Gastroesophageal sphincter (tissue), 4 donors: ENCODE measurements at regions not wholly inside any gene's neighbourhood (a gene's known extent, or its start where the extent isn't known, plus 50 kb on each side); places are given as distances from the start of the nearest gene placed in this dataset.

Experiments used
- ATAC-seq: fragments of 150-250 bp; one replicate; pipeline ENCODE4 v1.9.1; 2016; ENCODE audit warnings: mild to moderate bottlenecking, moderate library complexity
- H3K27ac ChIP-seq, 4 donors: fragments of 200-600 bp; sonication (generic) in 3 of 4; 1 replicate in 3 of 4; 2 replicates in 1 of 4; pipeline ENCODE4 v1.5.1; 2016 to 2019
- H3K27me3 ChIP-seq: fragments of 200-600 bp; sonication (generic); one replicate; pipeline ENCODE4 v1.5.1; 2019
- H3K36me3 ChIP-seq, 2 donors: fragments of 200-600 bp; sonication (generic); one replicate each; pipeline ENCODE4 v1.5.1; 2019; ENCODE audit warnings: control low read depth in 1 of 2
- H3K4me1 ChIP-seq, 3 donors: fragments of 200-600 bp; sonication (generic); 1 replicate in 2 of 3; 2 replicates in 1 of 3; pipeline ENCODE4 v1.5.1; 2016 to 2019; ENCODE audit warnings: control low read depth in 2 of 3
- H3K4me3 ChIP-seq, 2 donors: fragments of 200-600 bp; sonication (generic); one replicate each; pipeline ENCODE4 v1.5.1; 2019; ENCODE audit warnings: mild to moderate bottlenecking in 1 of 2, moderate library complexity in 1 of 2
- H3K9me3 ChIP-seq, 3 donors: fragments of 200-600 bp; sonication (generic); one replicate each; pipeline ENCODE4 v1.5.1; 2017 to 2019; ENCODE audit warnings: control low read depth in 2 of 3
- CTCF ChIP-seq, 4 experiments: fragments of 200-600 bp in 2 of 4; fragments of 450-650 bp in 2 of 4; sonication (generic) in 1 of 4; IDR thresholded peaks; one replicate each; pipeline ENCODE4 v1.5.1; 2017 to 2019; ENCODE audit warnings: antibody characterized with exemption in 4 of 4, mild to moderate bottlenecking in 2 of 4, moderate library complexity in 2 of 4
- EP300 ChIP-seq: sonication (generic); formaldehyde crosslinking; IDR thresholded peaks from one replicate; pipeline ENCODE4 v1.6.1; 2017; ENCODE audit warnings: antibody characterized with exemption, mild to moderate bottlenecking
- POLR2A ChIP-seq, 2 donors: fragments of 450-650 bp; IDR thresholded peaks; one replicate each; pipeline ENCODE4 v1.6.1; 2017; ENCODE audit warnings: antibody characterized with exemption in 2 of 2, mild to moderate bottlenecking in 2 of 2, moderate library complexity in 1 of 2
- POLR2AphosphoS5 ChIP-seq: sonication (generic); formaldehyde crosslinking; IDR thresholded peaks from one replicate; pipeline ENCODE4 v1.6.1; 2017; ENCODE audit warnings: antibody characterized with exemption
- WGBS, 2 donors: methylation state at CpG; one replicate each; pipeline ENCODE4 v1.1.5; 2018; ENCODE audit warnings: low coverage in 1 of 2; 5-methylcytosine and 5-hydroxymethylcytosine counted together

GRCh38 chr5:124522992-124523391 lies 223.4 kb downstream of the ZNF608 start:
- 23 to 33% methylated on average over 1 of the region's 1 CpG for whole genome bisulfite sequencing, 2 donors

DNA sequence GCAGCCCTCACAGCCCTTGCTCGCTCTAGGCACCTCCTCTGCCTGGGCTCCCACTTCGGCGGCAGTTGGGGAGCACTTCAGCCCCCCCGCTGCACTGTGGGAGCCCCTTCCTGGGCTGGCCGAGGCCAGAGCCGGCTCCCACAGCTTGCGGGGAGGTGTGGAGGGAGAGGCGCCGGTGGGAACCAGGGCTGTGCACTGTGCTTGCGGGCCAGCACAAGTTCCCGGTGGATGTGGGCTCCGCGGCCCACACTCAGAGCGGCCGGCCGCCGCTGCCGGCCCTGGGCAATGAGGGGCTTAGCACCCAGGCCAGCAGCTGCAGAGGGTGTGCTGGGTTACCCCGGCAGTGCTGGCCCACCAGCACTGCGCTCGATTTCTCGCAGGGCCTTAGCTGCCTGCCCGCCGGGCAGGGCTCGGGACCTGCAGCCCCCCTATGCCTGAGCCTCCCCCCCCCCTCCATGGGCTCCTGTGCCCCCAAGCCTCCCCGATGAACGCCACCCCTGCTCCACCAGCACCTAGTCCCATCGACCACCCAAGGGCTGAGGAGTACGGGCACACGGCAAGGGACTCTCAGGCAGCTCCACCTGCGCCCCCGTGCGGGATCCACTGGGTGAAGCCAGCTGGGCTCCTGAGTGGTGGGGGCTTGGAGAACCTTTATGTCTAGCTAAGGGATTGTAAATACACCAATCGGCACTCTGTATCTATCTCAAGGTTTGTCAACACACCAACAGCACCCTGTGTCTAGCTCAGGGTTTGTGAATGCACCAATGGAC lies 224.8 kb downstream of the ZNF608 start:
- TF ChIP-seq POLR2A (IDR thresholded peaks at IDR 0.05) (no peak), CTCF (IDR thresholded peaks at IDR 0.05) (no peak), POLR2AphosphoS5 (no peak), EP300 (no peak)
- no CpG with 5 or more reads among the region's 34 CpGs for WGBS, 2 donors
- Histone ChIP-seq H3K27me3 (no peaks in the 10 kb centered on the region), H3K36me3 (no peaks in the 10 kb centered on the region), H3K27ac (no peak overlapping the region), H3K9me3 (no peaks in the 10 kb centered on the region), H3K4me1 (peaks cover 0 to 16% (median 5%) of the 10 kb centered on the region in 3 donors), H3K4me3 (no peak overlapping the region)
- ATAC-seq: no peak

More at GRCh38 chr5:124522992-124523391, 223.4 kb downstream of the ZNF608 start:
- H3K4me3 ChIP-seq: no peak overlapping the region
- H3K36me3 ChIP-seq: no peaks in the 10 kb centered on the region
- peaks cover 0 to 26% (median 5%) of the 10 kb centered on the region in 3 donors for H3K4me1 ChIP-seq
- no peaks in the 10 kb centered on the region for H3K9me3 ChIP-seq
- TF ChIP-seq CTCF (IDR thresholded peaks at IDR 0.05): no peak
- H3K27me3 ChIP-seq: no peaks in the 10 kb centered on the region
- no peak for ATAC-seq
- no peak overlapping the region for H3K27ac ChIP-seq

GRCh38 chr5:124519396-124519795 lies 227.0 kb downstream of the ZNF608 start:
- H3K27me3 ChIP-seq: no peaks in the 10 kb centered on the region
- H3K9me3 ChIP-seq: no peaks in the 10 kb centered on the region
- H3K27ac ChIP-seq: no peak overlapping the region
- H3K36me3 ChIP-seq: no peaks in the 10 kb centered on the region
- H3K4me3 ChIP-seq: no peak overlapping the region
- H3K4me1 ChIP-seq: peaks cover 0 to 34% (median 5%) of the 10 kb centered on the region in 3 donors
- WGBS, 2 donors: 8 to 23% methylated on average over 2 of the region's 2 CpGs
- peak; percentile 68 for ATAC-seq
- TF ChIP-seq CTCF (IDR thresholded peaks at IDR 0.05) (no peak), POLR2AphosphoS5 (peak; percentile 70)

- Histone ChIP-seq H3K4me3 (no peak overlapping the region), H3K27me3 (no peaks in the 10 kb centered on the region), H3K9me3 (no peaks in the 10 kb centered on the region), H3K27ac (no peak overlapping the region), H3K4me1 (peaks cover 0 to 44% (median 5%) of the 10 kb centered on the region in 3 donors), H3K36me3 (no peaks in the 10 kb centered on the region)
- WGBS, 2 donors: 59 to 64% methylated on average over 2 of the region's 2 CpGs
- no peak for ATAC-seq
- TF ChIP-seq POLR2AphosphoS5: no peak
- TF ChIP-seq CTCF (IDR thresholded peaks at IDR 0.05): no peak
- TF ChIP-seq EP300: no peak
- no peak for TF ChIP-seq POLR2A (IDR thresholded peaks at IDR 0.05)
Measured at GRCh38 chr5:124516567-124516966, 229.9 kb downstream of the ZNF608 start.

GRCh38 chr5:124515497-124516245 lies 230.8 kb downstream of the ZNF608 start:
- no peak for ATAC-seq

More at GRCh38 chr5:124515497-124516245, 230.8 kb downstream of the ZNF608 start:
- Histone ChIP-seq H3K27ac (peak overlapping the region in 1 of 4 donors; percentile 10), H3K4me1 (peaks cover 0 to 44% (median 5%) of the 10 kb centered on the region in 3 donors), H3K27me3 (no peaks in the 10 kb centered on the region), H3K36me3 (no peaks in the 10 kb centered on the region), H3K4me3 (no peak overlapping the region), H3K9me3 (no peaks in the 10 kb centered on the region)
- 17 to 28% methylated on average over 3 of the region's 3 CpGs for WGBS, 2 donors
- TF ChIP-seq POLR2A (IDR thresholded peaks at IDR 0.05) (no peak), EP300 (no peak), POLR2AphosphoS5 (peak; percentile 39)
